IMR-90 (cell line): ENCODE measurements at regions not wholly inside any gene's neighbourhood (a gene's known extent, or its start where the extent isn't known, plus 50 kb on each side); places are given as distances from the start of the nearest gene placed in this dataset.

Source experiments
- ATAC-seq: fragments of 200-7000 bp; cut with Tn5 transposase; 2 replicates; pipeline ENCODE4 v1.9.1; 2020; ENCODE audit warnings: low read depth, mild to moderate bottlenecking, moderate library complexity
- BruUV-seq: library from RNA; stranded (reverse); fragments of 400-500 nt; replicated peaks from 2 replicates; lab custom pipeline; 2021; lab: Mats Ljungman, UMichigan
- CTCF ChIA-PET: fragments of 300-600 bp; formaldehyde crosslinking; extraction: SDS; loops from one replicate; lab custom pipeline; 2021; ENCODE audit warnings: antibody characterized with exemption; lab: Yijun Ruan, JAX
- POLR2A ChIA-PET: fragments of 300-600 bp; sonication (Branson Sonifier 250); formaldehyde crosslinking; loops from one replicate; lab custom pipeline; 2022; ENCODE audit warnings: antibody characterized with exemption; ENCODE audit not compliant: unreplicated experiment; lab: Charles Lee
- DNase-seq: peaks from one replicate; pipeline ENCODE4 v3.0.0; 2013
- H2AFZ ChIP-seq: replicated peaks from 2 replicates; pipeline ENCODE3; 2013; ENCODE audit warnings: low read length, mild to moderate bottlenecking; ENCODE audit not compliant: poor library complexity
- H2AK5ac ChIP-seq: 2 replicates; pipeline ENCODE4 v1.6.1; 2013; ENCODE audit warnings: low read depth, low read length, inconsistent platforms
- H2AK9ac ChIP-seq: replicated peaks from 2 replicates; pipeline ENCODE3; 2013; ENCODE audit warnings: mild to moderate bottlenecking, low read depth, low read length, moderate library complexity; ENCODE audit not compliant: poor library complexity
- H2BK120ac ChIP-seq: 2 replicates; pipeline ENCODE4 v1.6.1; 2013; ENCODE audit warnings: low read depth, low read length, inconsistent platforms
- H2BK15ac ChIP-seq: 3 replicates; pipeline ENCODE4 v1.6.1; 2013; ENCODE audit warnings: low read depth, low read length, inconsistent platforms
- H2BK20ac ChIP-seq: 2 replicates; pipeline ENCODE4 v1.6.1; 2013; ENCODE audit warnings: low read depth, mild to moderate bottlenecking, inconsistent platforms, low read length, moderate library complexity
- H2BK5ac ChIP-seq: 2 replicates; pipeline ENCODE4 v1.6.1; 2013; ENCODE audit warnings: mild to moderate bottlenecking, low read depth, low read length, inconsistent platforms; ENCODE audit not compliant: poor library complexity, severe bottlenecking
- H3K14ac ChIP-seq: replicated peaks from 2 replicates; pipeline ENCODE4 v1.6.1; 2013; ENCODE audit warnings: low read depth, low read length, inconsistent platforms
- H3K18ac ChIP-seq: 2 replicates; pipeline ENCODE4 v1.6.1; 2013; ENCODE audit warnings: low read depth, low read length, control low read depth
- H3K23ac ChIP-seq: 2 replicates; pipeline ENCODE4 v1.6.1; 2013; ENCODE audit warnings: low read depth, low read length, inconsistent platforms
- H3K27ac ChIP-seq: 2 replicates; pipeline ENCODE4 v1.5.1; 2013; ENCODE audit warnings: mild to moderate bottlenecking, control low read depth, low read length; ENCODE audit not compliant: insufficient read depth
- H3K27me3 ChIP-seq: 2 replicates; pipeline ENCODE4 v1.6.1; 2013; ENCODE audit warnings: low read length; ENCODE audit not compliant: control insufficient read depth, insufficient read depth
- H3K36me3 ChIP-seq: 2 replicates; pipeline ENCODE4 v1.6.1; 2013; ENCODE audit warnings: low read length, mixed read lengths; ENCODE audit not compliant: control insufficient read depth, insufficient read depth
- H3K4ac ChIP-seq: 2 replicates; pipeline ENCODE4 v1.6.1; 2013; ENCODE audit warnings: low read depth, low read length, inconsistent platforms
- H3K4me1 ChIP-seq: 2 replicates; pipeline ENCODE4 v1.6.1; 2013; ENCODE audit warnings: low read length, mixed read lengths; ENCODE audit not compliant: control insufficient read depth, insufficient read depth
- H3K4me2 ChIP-seq: 2 replicates; pipeline ENCODE4 v1.6.1; 2013; ENCODE audit warnings: low read depth, mild to moderate bottlenecking, control low read depth, low read length, moderate library complexity
- H3K4me3 ChIP-seq: 2 replicates; pipeline ENCODE4 v1.5.1; 2013; ENCODE audit warnings: low read depth, mild to moderate bottlenecking, control low read depth, low read length, moderate library complexity; ENCODE audit not compliant: insufficient read depth
- H3K56ac ChIP-seq: 2 replicates; pipeline ENCODE4 v1.6.1; 2013; ENCODE audit warnings: low read length, inconsistent platforms; ENCODE audit not compliant: insufficient read depth; ENCODE audit errors: extremely low read depth
- H3K79me1 ChIP-seq, 2 experiments: 2 replicates each; pipeline ENCODE4 v1.6.1; 2013; ENCODE audit warnings: low read length in 2 of 2, inconsistent platforms in 1 of 2, low read depth in 1 of 2
- H3K9ac ChIP-seq: 2 replicates; pipeline ENCODE4 v1.6.1; 2013; ENCODE audit warnings: low read depth, low read length, control low read depth
- H3K9me1 ChIP-seq: 2 replicates; pipeline ENCODE4 v1.6.1; 2013; ENCODE audit warnings: low read length, inconsistent platforms; ENCODE audit not compliant: insufficient read depth
- H3K9me3 ChIP-seq: 2 replicates; pipeline ENCODE4 v1.6.1; 2013; ENCODE audit warnings: low read length; ENCODE audit not compliant: control insufficient read depth, insufficient read depth
- H4K20me1 ChIP-seq: 2 replicates; pipeline ENCODE4 v1.6.1; 2013; ENCODE audit warnings: low read length, inconsistent platforms; ENCODE audit not compliant: insufficient read depth
- H4K5ac ChIP-seq: 2 replicates; pipeline ENCODE4 v1.6.1; 2013; ENCODE audit warnings: mild to moderate bottlenecking, low read depth, low read length, control low read depth
- H4K8ac ChIP-seq, 2 experiments: 2 replicates each; pipeline ENCODE4 v1.6.1; 2013; ENCODE audit warnings: low read depth in 2 of 2, low read length in 2 of 2, control low read depth in 1 of 2, inconsistent platforms in 1 of 2
- H4K91ac ChIP-seq: 2 replicates; pipeline ENCODE4 v1.6.1; 2013; ENCODE audit warnings: low read depth, low read length, inconsistent platforms; ENCODE audit not compliant: insufficient read depth
- BHLHE40 ChIP-seq: fragments of 150-350 bp; IDR thresholded peaks from 2 replicates; pipeline ENCODE4 v1.6.1; 2016; ENCODE audit warnings: mild to moderate bottlenecking, low read depth, low read length
- CHD1 ChIP-seq: IDR thresholded peaks from 2 replicates; pipeline ENCODE4 v1.6.1; 2012; ENCODE audit warnings: low read depth, low read length, improper control_type of control experiment
- CTCF ChIP-seq: conservative IDR thresholded peaks from 2 replicates; pipeline ENCODE4 v1.5.1; 2012; ENCODE audit warnings: mild to moderate bottlenecking, low read depth, low read length, improper control_type of control experiment
- ELK1 ChIP-seq: fragments of 150-350 bp; IDR thresholded peaks from 2 replicates; pipeline ENCODE4 v1.6.1; 2016; ENCODE audit warnings: low read depth, mild to moderate bottlenecking, low read length, moderate library complexity, borderline replicate concordance
- FOS ChIP-seq: fragments of 150-350 bp; IDR thresholded peaks from 2 replicates; pipeline ENCODE4 v1.6.1; 2016; ENCODE audit warnings: low read depth, low read length
- MAFK ChIP-seq: IDR thresholded peaks from 2 replicates; pipeline ENCODE4 v1.6.1; 2012; ENCODE audit warnings: low read depth, low read length, improper control_type of control experiment
- MXI1 ChIP-seq: IDR thresholded peaks from 2 replicates; pipeline ENCODE4 v1.6.1; 2012; ENCODE audit warnings: low read depth, mild to moderate bottlenecking, low read length, moderate library complexity, borderline replicate concordance
- NFE2L2 ChIP-seq: fragments of 150-350 bp; IDR thresholded peaks from 2 replicates; pipeline ENCODE4 v1.6.1; 2016; ENCODE audit warnings: low read depth, mild to moderate bottlenecking, low read length
- POLR2A ChIP-seq: IDR thresholded peaks from 2 replicates; pipeline ENCODE4 v1.6.1; 2012; ENCODE audit warnings: mild to moderate bottlenecking, low read depth, low read length
- RAD21 ChIP-seq: IDR thresholded peaks from 2 replicates; pipeline ENCODE4 v1.6.1; 2012; ENCODE audit warnings: low read length, improper control_type of control experiment
- RCOR1 ChIP-seq: IDR thresholded peaks from 2 replicates; pipeline ENCODE4 v1.6.1; 2012; ENCODE audit warnings: mild to moderate bottlenecking, low read length, improper control_type of control experiment; ENCODE audit not compliant: insufficient replicate concordance
- RFX5 ChIP-seq: IDR thresholded peaks from 2 replicates; pipeline ENCODE4 v1.8.0; 2012; ENCODE audit warnings: low read depth, mild to moderate bottlenecking, low read length, moderate library complexity
- WGBS, 2 experiments: methylation state at CpG; one replicate each; pipeline versions ENCODE4 v1.1.5 to v1.1.7; 2013; ENCODE audit warnings: missing lambda C conversion rate in 2 of 2; ENCODE audit not compliant: insufficient read length in 1 of 2; ENCODE audit errors: extremely low coverage in 2 of 2; 5-methylcytosine and 5-hydroxymethylcytosine counted together
- dilution Hi-C: fragments of 300-500 bp; cut with HindIII; formaldehyde crosslinking; loops from one replicate; pipeline ENCODE4 v1.14.3; 2018; ENCODE audit warnings: low sequenced_read_pairs; ENCODE audit not compliant: unreplicated experiment
- in situ Hi-C: fragments of 300-500 bp; cut with MboI; formaldehyde crosslinking; loops from 3 replicates; pipeline ENCODE4 v1.14.3; 2019; ENCODE audit warnings: low sequenced_read_pairs, inconsistent platforms, mixed read lengths
- intact Hi-C: fragments of 100-400 bp; cut with micrococcal nuclease; formaldehyde crosslinking; loops from 2 replicates; pipeline ENCODE4 v1.10.0; 2022
- TF ChIP-seq, protein P1 (sequence below): fragments of 150-350 bp; IDR thresholded peaks from 2 replicates; pipeline ENCODE4 v1.6.1; 2017; ENCODE audit warnings: mild to moderate bottlenecking, antibody characterized with exemption, low read length, low read depth

DNA sequence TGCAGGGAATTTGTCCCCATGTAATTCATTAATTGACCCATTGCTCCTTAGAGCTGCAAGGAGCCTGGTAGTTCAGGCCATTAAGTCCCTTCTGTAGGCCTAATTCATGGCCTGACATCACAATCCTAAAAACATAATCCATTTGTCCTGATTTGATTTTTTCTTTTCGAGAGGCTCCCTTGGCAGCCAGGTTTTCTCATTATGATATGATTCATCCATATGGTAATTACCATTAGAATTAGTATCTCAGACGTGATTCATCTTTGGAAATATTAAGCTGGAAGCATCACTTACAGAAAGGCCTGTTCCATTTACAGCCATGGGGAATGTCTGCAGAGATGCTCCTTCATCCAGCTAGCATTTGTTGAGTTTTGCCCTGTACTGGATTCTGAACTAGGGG, 128.5 kb downstream of the PLCE1 start:
- peak overlapping the region; percentile 95 for H2BK20ac ChIP-seq
- H2AK5ac ChIP-seq = peak overlapping the region; percentile 81
- TF ChIP-seq RAD21 (no peak), POLR2A (no peak), MAFK (no peak), CTCF (no peak), RCOR1 (no peak), RFX5 (no peak), NFE2L2 (no peak), ELK1 (no peak), CHD1 (no peak), BHLHE40 (no peak), MXI1 (no peak), FOS (no peak)
- TF ChIP-seq, protein P1, sequence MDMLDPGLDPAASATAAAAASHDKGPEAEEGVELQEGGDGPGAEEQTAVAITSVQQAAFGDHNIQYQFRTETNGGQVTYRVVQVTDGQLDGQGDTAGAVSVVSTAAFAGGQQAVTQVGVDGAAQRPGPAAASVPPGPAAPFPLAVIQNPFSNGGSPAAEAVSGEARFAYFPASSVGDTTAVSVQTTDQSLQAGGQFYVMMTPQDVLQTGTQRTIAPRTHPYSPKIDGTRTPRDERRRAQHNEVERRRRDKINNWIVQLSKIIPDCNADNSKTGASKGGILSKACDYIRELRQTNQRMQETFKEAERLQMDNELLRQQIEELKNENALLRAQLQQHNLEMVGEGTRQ = no peak
- peak overlapping the region; percentile 41 to 73; a peak in 3 of 4 replicates for H4K8ac ChIP-seq
- peak overlapping the region; percentile 44; the same call in 1 of the 2 replicates for H3K56ac ChIP-seq
- H3K4me1 ChIP-seq = peaks cover 19% of the 10 kb centered on the region
- peak overlapping the region; percentile 83 for H3K18ac ChIP-seq
- peak overlapping the region; percentile 65 for H3K4ac ChIP-seq
- peak overlapping the region; percentile 84 for H4K91ac ChIP-seq
- peak overlapping the region; percentile 76; the same call in 2 of the 3 replicates for H2BK15ac ChIP-seq
- DNase-seq (peak; percentile 29), ATAC-seq (no peak)
- no peak overlapping the region for H3K4me2 ChIP-seq
- peak overlapping the region; percentile 82 for H4K5ac ChIP-seq
- no peak overlapping the region for H3K4me3 ChIP-seq
- peak overlapping the region; percentile 21 for H2AK9ac ChIP-seq
- H3K14ac ChIP-seq = peak overlapping the region; percentile 72
- no peak overlapping the region for H2AFZ ChIP-seq
- ChIA-PET CTCF (no interaction called here), POLR2A (interaction anchor here (0.6 kb wide), 1 partner anchor 36 kb away, joined by 3 read pairs; no protein-coding TSS in a partner anchor)
- no CpG with 5 or more reads among the region's 2 CpGs for WGBS, 2 experiments
- H3K23ac ChIP-seq = peak overlapping the region; percentile 28; the same call in 1 of the 2 replicates
- dilution Hi-C loops (no loop called here), in situ Hi-C loops (no loop called here), intact Hi-C loops (loop anchor here (2.0 kb wide), 2 partner anchors 13 to 61 kb away; no protein-coding TSS in a partner anchor)
- no peaks in the 10 kb centered on the region for H3K27me3 ChIP-seq
- BruUV-seq = no TSS peak
- H3K9me3 ChIP-seq = no peaks in the 10 kb centered on the region
- peak overlapping the region; percentile 77 for H2BK5ac ChIP-seq
- H3K79me1 ChIP-seq = no peaks in the 10 kb centered on the region; a peak in 1 of 4 replicates
- H2BK120ac ChIP-seq = peak overlapping the region; percentile 93
- H3K36me3 ChIP-seq = no peaks in the 10 kb centered on the region
- H3K27ac ChIP-seq = peak overlapping the region; percentile 79; the same call in 1 of the 2 replicates
- no peaks in the 10 kb centered on the region for H4K20me1 ChIP-seq
- peaks cover 6% of the 10 kb centered on the region for H3K9me1 ChIP-seq
- H3K9ac ChIP-seq = no peak overlapping the region
